HG03159 (cell line): ENCODE measurements at regions not wholly inside any gene's neighbourhood (a gene's known extent, or its start where the extent isn't known, plus 50 kb on each side); places are given as distances from the start of the nearest gene placed in this dataset.

Experiments
- ATAC-seq: cut with Tn5 transposase; IDR thresholded peaks from one replicate; pipeline ENCODE4 v1.9.1; 2021; ENCODE audit warnings: mild to moderate bottlenecking, moderate library complexity; ENCODE audit not compliant: unreplicated experiment

- ATAC-seq, result peak; percentile 60
These were observed 182.6 kb upstream of the THSD7B start for GRCh38 chr2:136582628-136583205.

- no peak for ATAC-seq
These were observed 193.0 kb upstream of the THSD7B start for GRCh38 chr2:136572335-136572734.

- no peak for ATAC-seq
These were observed 208.1 kb upstream of the THSD7B start for GRCh38 chr2:136557203-136557602.

GRCh38 chr2:136550181-136550580 lies 215.2 kb upstream of the THSD7B start:
- no peak for ATAC-seq

GRCh38 chr2:136539355-136539754 lies 226.0 kb upstream of the THSD7B start:
- no peak for ATAC-seq

- no peak for ATAC-seq
These were observed 226.9 kb upstream of the THSD7B start for GRCh38 chr2:136538489-136538888.

GRCh38 chr2:136534811-136535210 lies 230.5 kb upstream of the THSD7B start:
- no peak for ATAC-seq

GRCh38 chr2:136532171-136532570 lies 233.2 kb upstream of the THSD7B start:
- no peak for ATAC-seq

- ATAC-seq, result no peak
These were observed 233.6 kb upstream of the THSD7B start for GRCh38 chr2:136531731-136532130.

GRCh38 chr2:136530146-136530545 lies 235.2 kb upstream of the THSD7B start:
- no peak for ATAC-seq

- no peak for ATAC-seq
These were observed 237.8 kb upstream of the THSD7B start for GRCh38 chr2:136527560-136527959.

GRCh38 chr2:136522724-136523123 lies 242.6 kb upstream of the THSD7B start:
- no peak for ATAC-seq

GRCh38 chr2:136517716-136518115 lies 247.6 kb upstream of the THSD7B start:
- no peak for ATAC-seq

- no peak for ATAC-seq
These were observed 255.1 kb upstream of the THSD7B start for GRCh38 chr2:136510244-136510643.

- no peak for ATAC-seq
These were observed 259.9 kb upstream of the THSD7B start for GRCh38 chr2:136505462-136505861.

GRCh38 chr2:136502660-136503059 lies 262.7 kb upstream of the THSD7B start:
- ATAC-seq, result no peak

GRCh38 chr2:136497709-136498108 lies 267.6 kb upstream of the THSD7B start:
- no peak for ATAC-seq

- no peak for ATAC-seq
These were observed 268.4 kb upstream of the THSD7B start for GRCh38 chr2:136496966-136497365.

- no peak for ATAC-seq
These were observed 269.7 kb upstream of the THSD7B start for GRCh38 chr2:136495636-136496035.

- no peak for ATAC-seq
These were observed 272.4 kb upstream of the THSD7B start for GRCh38 chr2:136492901-136493300.

- no peak for ATAC-seq
These were observed 275.2 kb upstream of the THSD7B start for GRCh38 chr2:136490100-136490499.

GRCh38 chr2:136487421-136487820 lies 277.9 kb upstream of the THSD7B start:
- no peak for ATAC-seq

- ATAC-seq, result peak; percentile 55
These were observed 279.2 kb upstream of the THSD7B start for GRCh38 chr2:136486115-136486514.
